ENCODE measurements at regions not wholly inside any gene's neighbourhood (a gene's known extent, or its start where the extent isn't known, plus 50 kb on each side); places are given as distances from the start of the nearest gene placed in this dataset.
A peak's percentile ranks its signal among the peaks of the same experiment; 100 is the strongest.

DNA sequence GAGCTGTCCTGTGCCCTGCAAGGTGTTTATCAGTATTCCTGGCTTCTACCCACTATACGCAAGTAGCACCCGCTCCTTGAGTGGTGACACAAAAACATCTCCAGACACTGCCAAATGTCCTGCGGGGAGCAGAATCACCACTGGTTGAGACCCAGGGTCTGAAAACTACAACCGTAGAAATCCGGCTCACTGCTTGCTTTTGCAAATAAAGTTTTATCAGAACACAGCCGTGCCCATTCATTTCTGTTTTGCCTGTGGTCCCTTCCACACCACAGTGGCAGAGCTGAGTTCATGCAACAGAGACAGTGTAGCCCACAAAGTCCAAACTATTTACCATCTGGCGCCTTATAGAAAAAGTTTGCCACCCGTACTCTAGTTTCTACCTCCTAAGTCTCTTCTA is 125.7 kb upstream of the DIO3 start:
- no peak for DNase-seq

DNA sequence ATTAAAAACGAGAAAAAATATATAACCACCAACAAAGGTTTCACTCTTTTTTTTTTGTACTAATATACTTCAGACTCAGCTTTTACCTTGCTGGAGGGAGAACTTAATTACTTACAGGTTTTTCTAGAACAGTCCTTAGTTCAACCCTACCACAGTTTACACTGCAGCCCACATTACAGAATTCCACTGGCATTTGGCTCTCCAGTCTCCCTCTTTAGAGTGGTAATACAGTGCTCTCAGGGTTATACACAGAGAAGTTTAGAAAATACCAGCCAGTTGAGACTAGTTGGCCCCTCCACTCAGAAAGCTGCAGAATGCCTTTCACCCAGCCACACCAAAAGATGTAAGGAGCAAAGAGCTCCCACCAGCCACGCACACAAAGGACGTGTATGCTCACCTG is 122.3 kb upstream of the DIO3 start:
- no peak for DNase-seq

DNA sequence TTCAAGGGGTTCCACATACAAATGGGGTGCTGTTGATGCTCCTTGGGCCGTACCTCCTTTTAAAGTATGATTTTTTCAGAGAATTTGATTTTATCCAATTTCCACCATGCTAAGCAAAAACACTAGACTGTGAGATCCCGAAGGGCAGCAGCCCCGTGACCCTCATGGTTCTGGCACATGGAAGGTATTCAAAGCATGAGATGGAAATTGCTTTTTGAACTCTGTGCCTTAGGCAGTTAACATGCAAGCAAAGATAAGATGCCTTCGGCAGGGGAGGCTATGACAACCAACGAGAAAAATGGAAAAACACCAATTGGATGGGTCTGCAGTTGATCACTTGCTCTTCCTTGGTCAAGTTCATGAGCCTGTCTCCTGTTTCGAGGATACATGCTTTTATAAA is 120.8 kb upstream of the DIO3 start:
- DNase-seq = no peak

DNA sequence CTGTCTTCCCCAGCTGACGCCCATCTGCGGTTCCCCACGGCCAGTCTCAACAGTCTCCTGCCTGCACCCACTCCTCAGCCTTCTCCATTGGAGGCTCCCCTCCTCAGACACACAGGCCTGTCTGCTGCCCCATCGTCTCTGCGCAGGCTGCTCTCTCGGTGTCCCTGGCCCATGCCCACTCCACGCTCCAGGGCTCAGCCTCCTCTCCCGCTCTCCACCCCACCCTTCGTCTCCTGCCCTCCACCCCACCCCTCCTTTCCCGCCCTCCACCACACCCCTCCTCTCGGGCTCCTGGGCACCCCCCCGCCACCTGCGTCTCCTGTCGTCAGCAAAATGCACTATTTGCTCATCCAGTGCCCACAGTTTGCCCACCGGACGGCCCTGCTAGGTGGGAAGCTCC is 119.6 kb upstream of the DIO3 start:
- no peak for DNase-seq

DNA sequence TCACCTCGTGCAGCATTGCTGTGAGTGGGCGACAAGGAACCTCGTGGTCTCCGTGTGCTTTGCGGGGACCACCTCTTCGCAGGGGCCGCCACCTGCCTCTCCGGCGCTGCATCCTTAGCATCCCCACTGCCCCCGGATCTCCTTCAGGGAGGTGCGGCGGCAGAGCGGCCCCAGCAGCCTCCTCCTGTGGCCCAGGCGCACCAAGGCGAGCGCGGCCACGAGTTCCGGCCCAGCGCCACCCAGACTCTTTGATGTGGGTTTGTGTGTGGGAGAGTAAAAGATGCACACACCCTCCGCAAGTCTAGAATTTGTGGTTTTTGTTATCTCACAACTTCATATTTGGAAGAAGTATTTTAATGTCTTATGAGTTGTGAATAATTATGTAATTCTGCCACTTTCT is 118.8 kb upstream of the DIO3 start:
- peak; percentile 41 to 47 for DNase-seq

DNA sequence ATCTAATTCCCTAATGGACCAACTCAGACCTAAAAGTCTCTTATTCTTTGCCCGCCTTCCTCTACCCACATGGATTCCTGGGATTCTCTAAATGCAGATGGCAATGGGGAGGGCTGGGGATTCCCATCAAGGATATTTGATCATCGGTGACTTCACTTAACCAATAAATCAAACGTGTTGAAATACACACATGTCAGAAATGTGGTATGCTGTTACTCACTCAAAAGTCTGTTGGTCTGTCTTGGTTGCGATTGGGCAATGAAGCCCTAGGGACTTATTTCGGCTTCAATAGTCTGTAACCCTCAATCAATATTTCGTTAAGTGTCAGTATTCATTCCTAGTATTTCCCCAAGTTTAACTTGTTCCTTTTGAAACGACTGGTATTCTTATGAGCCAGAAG is 117.2 kb upstream of the DIO3 start:
- DNase-seq = no peak

DNA sequence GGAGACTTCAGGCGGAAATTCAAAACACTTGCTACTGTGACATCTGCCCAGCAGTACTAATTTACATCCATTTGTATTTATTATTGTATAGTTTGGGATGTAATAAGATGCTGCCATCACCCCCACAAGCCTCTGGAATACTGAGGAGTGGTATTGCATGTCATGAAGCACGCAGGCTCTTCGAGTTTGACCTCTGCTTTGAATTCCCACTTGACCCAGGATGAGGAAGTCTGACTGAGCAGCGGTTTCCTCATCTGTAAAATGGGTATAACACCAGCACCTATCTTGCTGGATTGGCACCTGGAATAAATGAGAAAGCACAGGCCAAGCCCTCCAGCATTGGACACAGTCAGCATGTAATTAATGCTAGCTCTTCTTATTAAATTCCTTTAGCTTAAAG is 116.0 kb upstream of the DIO3 start:
- no peak for DNase-seq

DNA sequence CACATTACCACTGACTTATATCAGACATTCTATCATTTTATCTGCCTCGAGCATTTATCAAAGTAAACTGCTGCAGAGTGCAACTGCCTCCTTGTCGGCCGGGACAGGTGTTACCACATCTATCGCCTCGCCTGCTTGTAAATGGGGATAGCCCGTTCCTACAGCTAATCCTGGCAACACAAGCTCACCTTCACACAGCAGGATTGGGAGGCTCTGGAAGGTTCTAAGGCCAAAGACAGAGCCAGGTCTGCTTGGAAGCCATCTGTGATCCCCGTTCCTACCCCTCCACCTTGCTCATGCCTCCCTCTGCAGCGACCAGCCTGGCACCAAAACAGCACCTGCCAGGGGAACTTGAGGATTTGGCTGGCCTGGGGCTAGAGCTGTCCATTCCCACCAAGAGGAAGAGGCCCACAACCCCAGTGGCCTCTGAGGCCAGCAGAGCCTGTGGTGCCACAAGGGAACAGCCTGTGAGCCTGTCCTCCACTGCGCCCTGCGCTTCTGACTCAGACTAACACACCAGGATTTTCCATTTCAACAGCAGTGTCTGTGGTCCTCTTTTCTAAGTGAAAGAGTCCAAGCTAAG is 114.8 kb upstream of the DIO3 start:
- no peak for DNase-seq

DNA sequence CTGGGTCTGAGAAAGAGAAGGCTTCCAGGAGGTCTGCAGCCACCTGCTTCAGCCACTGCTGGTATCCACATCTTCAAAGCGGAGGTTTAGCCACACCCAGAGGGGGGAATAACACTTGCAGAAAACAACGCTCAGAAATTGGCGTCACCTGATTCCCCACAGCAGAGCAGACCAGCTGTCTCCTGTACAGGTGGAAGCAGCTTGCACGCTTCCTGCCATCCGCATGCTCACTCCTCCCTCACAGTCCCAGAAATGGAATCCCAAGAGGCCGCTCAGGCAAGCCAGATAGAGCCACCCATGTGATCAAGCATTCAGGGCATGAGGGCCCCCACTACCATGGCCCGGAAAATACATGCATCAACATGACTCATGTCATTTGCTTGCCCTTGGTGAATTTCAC is 112.2 kb upstream of the DIO3 start:
- DNase-seq = no peak

DNA sequence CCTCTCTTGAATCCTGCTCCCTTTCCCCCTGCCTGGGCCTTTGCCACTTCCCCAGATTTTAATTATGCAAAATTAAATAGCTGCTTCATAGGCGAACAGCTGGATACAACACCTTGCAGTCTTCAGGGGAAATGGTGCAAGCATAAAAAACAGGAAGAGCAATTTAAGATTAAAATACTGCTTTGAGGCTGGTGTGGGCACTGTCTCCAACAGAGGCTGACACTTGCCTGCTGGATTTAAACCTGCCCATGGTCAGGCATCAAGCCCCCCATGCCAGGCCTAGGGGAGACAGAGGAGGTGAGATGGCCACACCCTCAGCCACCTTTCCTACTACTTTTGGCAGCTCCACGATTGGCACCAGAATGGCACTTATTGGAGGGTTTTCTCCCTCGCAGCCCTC is 110.1 kb upstream of the DIO3 start:
- DNase-seq = no peak

DNA sequence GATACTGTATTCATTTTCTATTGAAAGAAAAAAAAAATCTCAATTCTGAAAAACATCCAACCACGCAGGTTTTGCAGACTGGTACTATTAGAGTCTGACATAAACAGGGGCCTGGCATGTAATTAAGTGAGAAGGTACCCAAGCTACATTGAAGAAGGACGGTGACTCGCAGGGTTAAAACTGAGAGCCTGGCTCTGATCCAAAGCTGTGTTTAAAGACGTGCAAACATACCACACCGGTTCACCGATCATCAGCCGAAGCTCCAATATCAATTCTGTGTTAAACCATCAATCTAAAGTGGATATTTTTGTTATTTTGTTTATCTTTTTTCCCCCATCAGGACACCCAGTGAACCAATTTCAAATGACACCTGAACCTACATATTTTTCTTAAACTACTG is 108.1 kb upstream of the DIO3 start:
- DNase-seq = no peak

DNA sequence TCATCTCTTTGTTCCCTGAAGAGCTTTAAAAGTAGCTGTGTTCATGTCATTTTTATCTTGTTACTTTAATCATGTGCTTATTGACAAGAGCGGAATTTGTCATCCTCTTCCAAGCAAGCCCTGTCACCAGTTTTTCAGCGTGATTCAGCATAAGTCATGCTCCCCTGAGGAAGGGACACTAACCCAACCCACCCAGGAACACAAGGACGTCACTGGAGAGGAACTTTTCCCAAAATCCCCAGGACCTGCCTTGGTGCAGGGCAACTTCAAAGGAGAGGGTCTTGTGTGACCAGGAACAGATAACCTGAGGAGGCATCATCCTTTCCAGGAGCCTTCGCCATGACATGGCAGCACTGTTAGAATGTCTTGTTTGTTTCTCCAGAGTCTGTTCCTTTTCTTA is 107.1 kb upstream of the DIO3 start:
- DNase-seq = no peak

DNA sequence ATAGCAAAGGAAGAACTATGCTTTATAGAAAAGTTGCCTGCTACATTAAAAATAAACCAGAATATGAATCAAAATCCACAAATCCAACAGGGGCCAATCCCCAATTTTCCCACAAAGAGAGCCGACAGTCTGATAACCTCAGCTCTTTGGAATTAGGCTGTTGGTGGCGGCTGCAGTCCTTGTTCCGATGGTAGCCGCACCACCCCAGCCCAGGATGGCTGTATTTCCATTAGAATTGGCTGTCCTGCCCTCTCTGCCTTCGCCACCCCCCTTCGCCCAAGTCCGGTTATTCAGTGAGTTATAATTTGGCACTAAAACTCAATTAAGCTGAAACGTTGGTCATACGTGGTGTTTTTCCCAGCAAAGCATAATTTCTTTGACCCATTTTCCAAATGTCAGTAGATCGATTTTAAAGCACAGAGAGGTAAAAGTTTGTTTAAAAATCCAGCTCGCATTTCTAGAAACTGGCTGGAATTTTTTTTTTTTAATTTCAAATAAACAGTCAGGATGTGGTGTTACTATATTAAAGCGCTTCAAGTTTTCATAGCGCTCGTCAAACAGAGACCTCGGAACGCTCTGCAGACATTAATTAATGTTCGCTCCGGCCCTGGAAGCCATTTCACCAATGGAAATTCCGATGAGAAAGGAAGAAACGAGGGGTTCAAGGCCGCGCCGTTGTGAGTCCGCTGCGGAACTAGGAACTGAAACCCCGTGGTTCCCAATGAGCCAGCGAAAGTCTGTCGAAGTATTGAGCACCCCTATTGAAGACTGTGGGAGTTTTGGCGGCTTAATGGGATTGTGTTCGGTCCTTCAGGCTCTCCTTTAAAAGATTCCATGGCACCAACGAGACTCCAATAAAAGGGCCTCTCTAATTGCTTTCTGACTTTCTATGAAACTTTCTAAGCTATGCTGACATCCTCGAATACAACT is 104.8 kb upstream of the DIO3 start:
- DNase-seq = no peak

DNA sequence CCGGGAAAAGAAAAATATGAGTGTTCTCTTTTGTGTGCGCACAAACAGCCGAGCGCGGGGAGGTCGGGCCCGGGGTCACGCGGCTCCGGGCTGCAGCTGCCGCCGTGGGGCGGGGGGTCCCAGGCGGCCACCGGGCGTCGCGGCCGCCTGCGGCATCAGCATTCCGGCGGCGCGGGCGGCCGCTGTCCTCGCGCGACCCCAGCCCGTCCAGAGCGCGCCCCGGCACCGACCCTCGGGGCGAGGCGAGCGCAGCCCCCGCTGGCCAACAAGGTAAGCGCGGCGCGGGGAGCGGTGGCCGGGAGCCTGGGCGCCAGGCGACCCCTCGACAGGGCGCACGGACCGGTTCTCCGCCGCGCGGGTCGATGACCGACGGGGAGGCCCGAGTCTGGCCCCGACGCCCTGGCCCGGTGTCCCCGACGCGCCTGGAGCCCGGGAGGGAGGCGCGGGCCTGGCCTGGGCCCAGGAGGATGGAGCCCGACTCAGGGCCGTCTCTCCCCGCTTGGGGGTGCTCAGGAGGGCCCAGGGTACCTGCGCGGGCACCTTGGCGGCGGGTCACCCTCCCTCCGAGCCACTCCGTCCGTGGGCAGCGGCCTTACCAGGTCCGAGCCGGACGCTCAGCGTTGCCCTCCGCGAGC is 103.9 kb upstream of the DIO3 start:
- no peak for DNase-seq

DNA sequence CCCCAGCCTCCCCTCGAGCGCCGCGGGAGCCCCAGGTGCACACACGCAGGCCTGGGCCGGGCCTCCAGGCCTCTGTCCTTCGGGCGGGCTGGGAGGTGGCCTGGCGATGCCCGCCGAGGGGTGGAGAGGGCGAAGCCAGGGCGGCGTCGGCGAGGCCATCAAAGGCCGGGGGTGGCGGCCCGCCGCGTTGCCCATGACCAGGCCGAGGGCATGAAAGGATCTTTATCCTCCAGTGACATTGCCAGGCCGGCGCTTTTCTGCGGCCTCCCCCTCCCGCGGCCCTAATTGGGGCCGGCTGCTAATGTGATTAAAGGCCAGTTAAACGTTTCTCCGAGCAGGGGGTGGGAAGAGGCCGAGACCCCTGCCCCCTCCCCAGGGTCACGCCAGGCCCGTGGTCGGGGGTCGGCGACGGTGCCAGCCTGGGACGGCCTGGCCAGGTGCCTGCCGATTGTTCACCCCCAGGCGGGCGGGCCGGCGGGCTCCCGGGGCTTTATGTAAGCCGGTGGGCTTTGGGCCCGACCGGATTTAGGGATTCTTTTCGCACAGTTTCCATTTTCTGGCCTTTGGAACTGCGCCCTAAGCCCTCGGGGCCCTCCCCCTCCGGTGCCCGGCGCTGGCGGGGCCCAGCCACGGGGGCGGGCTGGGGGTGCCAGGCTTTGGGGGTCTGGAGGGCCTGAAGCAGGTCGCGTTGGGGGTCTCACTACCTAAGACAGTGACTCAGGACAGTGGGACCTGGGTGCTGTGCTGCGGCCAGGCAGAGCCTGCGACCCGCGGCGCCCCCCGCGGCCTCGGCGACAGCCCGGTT is 103.2 kb upstream of the DIO3 start:
- DNase-seq = no peak

DNA sequence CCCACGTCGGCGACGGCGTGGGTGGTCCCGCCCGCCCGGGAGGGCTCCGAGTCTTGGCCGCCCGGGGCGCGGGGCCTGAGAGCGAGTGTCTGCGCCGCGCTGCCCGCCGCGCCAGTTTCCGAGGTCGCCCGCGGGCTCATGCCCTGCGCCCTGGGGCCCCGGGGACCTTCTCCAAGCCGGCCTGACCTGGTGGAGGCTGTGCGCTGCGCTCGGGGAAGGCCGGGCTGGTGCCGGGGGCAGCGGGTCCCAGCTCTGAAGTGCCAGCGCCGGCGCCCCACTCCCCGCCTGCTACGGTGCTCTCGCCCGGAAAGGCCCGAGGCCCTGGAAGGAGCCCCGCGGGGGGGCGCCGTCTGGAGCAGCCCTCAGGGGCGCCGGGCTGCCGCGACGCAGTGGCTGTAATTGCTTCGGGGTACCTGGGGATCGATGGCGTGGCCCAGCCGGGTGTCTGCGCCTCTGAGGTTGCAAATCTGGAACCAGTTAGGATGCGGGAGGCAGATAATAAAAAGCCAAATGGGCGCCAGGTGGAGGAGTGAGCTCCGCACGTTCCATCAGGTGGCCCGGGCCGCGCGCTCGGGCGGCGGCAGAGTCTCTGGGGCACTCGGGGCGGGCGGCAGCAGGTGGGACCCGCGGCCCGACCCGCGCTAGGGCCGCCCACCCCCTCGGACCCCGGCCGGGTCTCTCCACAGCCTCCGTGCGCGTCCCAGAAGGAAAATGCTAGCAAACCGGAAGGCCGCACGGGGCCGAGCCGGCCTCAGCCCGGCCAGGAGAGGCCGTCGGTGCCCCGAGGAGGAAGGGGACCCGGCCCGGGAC is 102.3 kb upstream of the DIO3 start:
- DNase-seq = no peak

DNA sequence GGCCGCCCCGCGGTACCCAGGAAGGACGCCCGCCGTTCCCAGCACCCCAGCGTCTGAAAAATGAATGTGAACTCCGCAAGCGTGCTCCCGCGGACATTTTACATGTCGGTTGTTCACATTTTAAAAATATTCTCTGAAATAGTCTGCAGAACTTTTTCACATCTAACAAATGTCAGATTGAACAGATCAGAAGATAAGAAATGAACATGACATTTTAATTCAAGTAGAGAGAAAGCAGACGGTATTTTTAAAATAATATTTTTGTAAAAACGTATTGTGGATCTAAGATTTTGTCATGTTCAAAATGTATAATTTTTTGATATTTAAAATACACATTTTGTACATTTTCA is 101.8 kb upstream of the DIO3 start:
- no peak for DNase-seq

DNA sequence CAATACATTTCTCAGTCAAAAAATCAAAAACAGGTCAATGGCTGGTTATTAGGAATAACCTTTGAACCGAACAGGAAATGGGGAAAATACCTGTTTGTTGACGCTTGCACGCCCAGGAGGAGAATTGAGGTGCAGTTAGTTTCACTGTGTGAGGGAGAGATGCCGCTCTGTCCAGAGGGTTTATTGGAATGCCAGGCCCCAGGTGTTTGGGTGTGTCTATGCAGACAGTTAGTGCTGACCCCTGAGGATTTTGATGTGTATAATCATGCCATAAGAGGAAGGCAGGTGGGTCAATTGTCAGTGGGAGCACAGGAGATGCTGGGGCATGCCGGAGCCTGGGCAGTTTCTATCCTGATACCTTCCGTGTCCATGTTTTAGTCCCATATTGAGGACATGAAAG is 100.8 kb upstream of the DIO3 start:
- no peak for DNase-seq

DNA sequence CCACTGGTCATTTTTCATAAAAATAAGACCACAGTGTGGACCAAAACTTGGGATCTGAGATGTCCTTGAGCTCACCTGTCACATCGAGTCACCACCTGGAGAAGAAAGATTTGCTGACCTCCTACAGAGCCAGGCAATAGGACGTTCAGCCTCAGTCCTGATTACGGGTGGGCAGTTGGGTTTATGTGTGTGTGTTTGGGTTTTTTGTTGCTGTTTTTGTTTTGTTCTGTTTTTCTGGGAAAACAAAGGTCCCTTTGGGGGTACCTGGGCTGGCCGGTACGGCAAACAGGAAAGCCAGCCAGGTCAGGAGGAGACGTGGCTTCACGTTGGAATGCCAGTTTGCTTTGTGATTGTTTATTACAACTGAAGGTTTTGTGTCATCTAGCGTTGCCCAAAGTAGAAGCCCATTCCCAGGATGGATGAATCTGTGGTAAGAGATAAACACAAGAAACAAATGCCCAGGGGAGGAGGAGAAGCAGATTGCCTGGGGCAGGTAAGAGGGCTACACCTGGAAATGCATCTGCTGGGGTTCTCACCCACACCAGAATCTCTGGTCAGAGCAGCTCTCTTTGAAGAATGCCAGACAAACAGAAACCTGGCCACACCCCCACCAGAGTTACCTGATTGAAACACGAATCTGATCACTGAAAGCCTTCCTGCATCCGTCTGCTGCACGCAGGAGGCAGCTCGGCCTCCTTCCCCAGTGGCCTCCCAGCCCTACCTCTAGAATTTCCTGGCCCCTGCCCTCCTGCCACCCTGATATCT is 100.1 kb upstream of the DIO3 start:
- no peak for DNase-seq

DNA sequence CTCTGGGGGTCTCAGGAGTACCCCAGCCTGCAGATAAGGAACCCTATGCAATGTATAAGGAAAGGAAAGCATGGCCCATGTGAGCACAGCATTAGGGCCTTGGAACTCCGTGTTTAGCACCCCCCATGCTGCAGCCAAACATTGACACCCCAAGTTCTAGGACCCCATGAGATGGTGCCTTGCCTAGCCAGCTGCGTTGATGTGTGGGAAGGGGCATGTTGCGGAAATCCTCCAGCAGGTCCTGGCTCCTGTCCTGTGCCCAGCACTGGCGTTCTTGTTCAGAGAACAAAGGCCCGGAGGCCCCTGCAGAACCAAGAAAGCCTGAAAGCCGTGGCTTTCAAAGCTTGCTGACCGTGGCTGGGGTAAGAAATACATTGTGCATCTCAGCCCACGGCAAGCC is 99.4 kb upstream of the DIO3 start:
- DNase-seq = no peak

DNA sequence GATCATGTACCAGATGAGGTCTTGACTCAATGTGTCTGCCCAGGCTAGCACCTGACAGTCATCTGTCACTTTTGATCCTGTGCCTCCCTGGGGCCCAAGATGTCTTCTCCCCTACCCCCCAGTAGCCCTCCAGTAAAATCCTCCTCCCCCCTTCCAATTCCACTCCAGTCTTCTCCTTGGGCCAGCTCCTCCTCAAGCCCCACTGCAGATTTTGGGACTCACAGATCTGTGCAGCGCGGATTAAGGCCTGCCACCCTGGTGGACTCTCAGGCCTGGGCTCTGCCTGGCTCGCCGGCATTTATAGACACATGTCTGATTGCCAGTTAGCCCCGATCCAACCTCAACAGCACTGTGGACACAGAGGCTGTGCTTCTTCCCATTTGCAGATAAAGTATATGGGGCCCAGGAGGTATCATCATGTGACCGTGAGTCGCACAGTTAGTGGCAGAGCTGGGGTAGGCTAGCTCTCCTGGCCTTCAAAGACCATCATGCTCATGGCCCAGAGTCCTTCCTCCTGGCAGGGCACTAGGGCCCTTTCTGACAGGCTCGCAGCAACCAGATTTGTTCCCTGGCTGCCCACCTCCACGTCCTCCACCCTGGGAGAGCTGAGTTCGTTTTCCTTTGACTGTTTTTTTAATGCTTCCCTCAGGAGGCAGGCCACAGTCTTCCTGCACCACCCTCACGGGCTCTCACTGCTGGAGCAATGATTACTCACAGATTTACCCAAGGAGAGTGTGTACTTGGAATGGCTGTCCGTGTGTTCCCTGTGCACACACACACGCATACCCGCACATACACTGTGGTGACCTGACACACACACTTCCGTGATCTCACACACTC is 98.3 kb upstream of the DIO3 start:
- no peak for DNase-seq
